Choroid plexus epithelial cell (primary cell): ENCODE measurements at regions not wholly inside any gene's neighbourhood (a gene's known extent, or its start where the extent isn't known, plus 50 kb on each side); places are given as distances from the start of the nearest gene placed in this dataset.

ENCODE experiments used
- DNase-seq: peaks from one replicate; pipeline ENCODE4 v3.0.0-alpha.2; 2010; ENCODE audit warnings: low read depth
- H3K4me3 ChIP-seq: 2 replicates; pipeline ENCODE4 v1.5.1; 2011; ENCODE audit warnings: low read depth, mild to moderate bottlenecking, control low read depth, low read length, moderate library complexity
- CTCF ChIP-seq: conservative IDR thresholded peaks from 2 replicates; pipeline ENCODE4 v1.5.1; 2011; ENCODE audit warnings: low read depth, mild to moderate bottlenecking, control low read depth, inconsistent platforms, low read length, moderate library complexity

- TF ChIP-seq CTCF, result no peak
- H3K4me3 ChIP-seq, result no peak overlapping the region
- DNase-seq, result no peak
These were observed 84.0 kb upstream of the PICALM start for GRCh38 chr11:86152901-86153300.

GRCh38 chr11:86152006-86152862 lies 83.3 kb upstream of the PICALM start:
- no peak for DNase-seq
- no peak for TF ChIP-seq CTCF
- no peak overlapping the region for H3K4me3 ChIP-seq

- TF ChIP-seq CTCF, result no peak
- no peak overlapping the region for H3K4me3 ChIP-seq
- peak; percentile 26 for DNase-seq
These were observed 82.5 kb upstream of the PICALM start for GRCh38 chr11:86151174-86152005.

- H3K4me3 ChIP-seq, result no peak overlapping the region
- no peak for TF ChIP-seq CTCF
- no peak for DNase-seq
These were observed 81.9 kb upstream of the PICALM start for GRCh38 chr11:86150847-86151173.

- H3K4me3 ChIP-seq, result no peak overlapping the region
- DNase-seq, result peak; percentile 15
- TF ChIP-seq CTCF, result no peak
These were observed 80.9 kb upstream of the PICALM start for GRCh38 chr11:86149792-86150191.

GRCh38 chr11:86148345-86148747 lies 79.5 kb upstream of the PICALM start:
- DNase-seq, result no peak
- no peak overlapping the region for H3K4me3 ChIP-seq
- TF ChIP-seq CTCF, result no peak

GRCh38 chr11:86147004-86147403 lies 78.1 kb upstream of the PICALM start:
- no peak for DNase-seq
- no peak overlapping the region for H3K4me3 ChIP-seq
- TF ChIP-seq CTCF, result no peak
